Gastroesophageal sphincter (tissue), 4 donors: ENCODE measurements at regions not wholly inside any gene's neighbourhood (a gene's known extent, or its start where the extent isn't known, plus 50 kb on each side); places are given as distances from the start of the nearest gene placed in this dataset.

Source experiments
- ATAC-seq: fragments of 150-250 bp; one replicate; pipeline ENCODE4 v1.9.1; 2016; ENCODE audit warnings: mild to moderate bottlenecking, moderate library complexity
- H3K27ac ChIP-seq, 4 donors: fragments of 200-600 bp; sonication (generic) in 3 of 4; 1 replicate in 3 of 4; 2 replicates in 1 of 4; pipeline ENCODE4 v1.5.1; 2016 to 2019
- H3K27me3 ChIP-seq: fragments of 200-600 bp; sonication (generic); one replicate; pipeline ENCODE4 v1.5.1; 2019
- H3K36me3 ChIP-seq, 2 donors: fragments of 200-600 bp; sonication (generic); one replicate each; pipeline ENCODE4 v1.5.1; 2019; ENCODE audit warnings: control low read depth in 1 of 2
- H3K4me1 ChIP-seq, 3 donors: fragments of 200-600 bp; sonication (generic); 1 replicate in 2 of 3; 2 replicates in 1 of 3; pipeline ENCODE4 v1.5.1; 2016 to 2019; ENCODE audit warnings: control low read depth in 2 of 3
- H3K4me3 ChIP-seq, 2 donors: fragments of 200-600 bp; sonication (generic); one replicate each; pipeline ENCODE4 v1.5.1; 2019; ENCODE audit warnings: mild to moderate bottlenecking in 1 of 2, moderate library complexity in 1 of 2
- H3K9me3 ChIP-seq, 3 donors: fragments of 200-600 bp; sonication (generic); one replicate each; pipeline ENCODE4 v1.5.1; 2017 to 2019; ENCODE audit warnings: control low read depth in 2 of 3
- EP300 ChIP-seq: sonication (generic); formaldehyde crosslinking; IDR thresholded peaks from one replicate; pipeline ENCODE4 v1.6.1; 2017; ENCODE audit warnings: antibody characterized with exemption, mild to moderate bottlenecking
- POLR2A ChIP-seq, 2 donors: fragments of 450-650 bp; IDR thresholded peaks; one replicate each; pipeline ENCODE4 v1.6.1; 2017; ENCODE audit warnings: antibody characterized with exemption in 2 of 2, mild to moderate bottlenecking in 2 of 2, moderate library complexity in 1 of 2
- POLR2AphosphoS5 ChIP-seq: sonication (generic); formaldehyde crosslinking; IDR thresholded peaks from one replicate; pipeline ENCODE4 v1.6.1; 2017; ENCODE audit warnings: antibody characterized with exemption
- WGBS, 2 donors: methylation state at CpG; one replicate each; pipeline ENCODE4 v1.1.5; 2018; ENCODE audit warnings: low coverage in 1 of 2; 5-methylcytosine and 5-hydroxymethylcytosine counted together
- TF ChIP-seq, protein P1 (sequence below), 4 experiments: fragments of 200-600 bp in 2 of 4; fragments of 450-650 bp in 2 of 4; sonication (generic) in 1 of 4; IDR thresholded peaks; one replicate each; pipeline ENCODE4 v1.5.1; 2017 to 2019; ENCODE audit warnings: antibody characterized with exemption in 4 of 4, mild to moderate bottlenecking in 2 of 4, moderate library complexity in 2 of 4

DNA sequence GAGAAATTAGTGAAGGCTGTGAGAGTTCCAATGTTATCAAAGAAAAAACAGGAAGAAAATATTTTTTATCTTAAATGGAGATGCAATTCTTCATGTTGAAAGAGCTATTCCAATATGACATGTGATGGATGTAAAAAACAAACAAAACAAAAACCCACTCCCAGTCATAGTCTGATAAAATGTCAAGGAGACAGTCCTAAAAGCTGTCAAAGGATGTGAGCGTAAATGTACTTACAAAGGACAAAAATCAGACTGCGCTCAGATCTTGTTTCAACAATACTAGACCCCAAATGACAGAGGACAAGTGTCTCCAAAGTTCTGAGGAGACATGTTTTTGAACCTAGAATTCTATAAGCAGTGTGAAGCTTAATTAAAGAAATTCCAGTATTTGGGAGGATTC lies 265.8 kb downstream of the PLPP3 start:
- WGBS, 2 donors = 86 to 88% methylated on average over 2 of the region's 2 CpGs
- Histone ChIP-seq H3K9me3 (peaks cover 0 to 8% (median 0%) of the 10 kb centered on the region in 3 donors), H3K27ac (no peak overlapping the region), H3K4me1 (no peaks in the 10 kb centered on the region), H3K27me3 (no peaks in the 10 kb centered on the region), H3K4me3 (no peak overlapping the region), H3K36me3 (no peaks in the 10 kb centered on the region)
- ATAC-seq = no peak
- TF ChIP-seq POLR2AphosphoS5 (no peak), EP300 (no peak)
- TF ChIP-seq, protein P1, sequence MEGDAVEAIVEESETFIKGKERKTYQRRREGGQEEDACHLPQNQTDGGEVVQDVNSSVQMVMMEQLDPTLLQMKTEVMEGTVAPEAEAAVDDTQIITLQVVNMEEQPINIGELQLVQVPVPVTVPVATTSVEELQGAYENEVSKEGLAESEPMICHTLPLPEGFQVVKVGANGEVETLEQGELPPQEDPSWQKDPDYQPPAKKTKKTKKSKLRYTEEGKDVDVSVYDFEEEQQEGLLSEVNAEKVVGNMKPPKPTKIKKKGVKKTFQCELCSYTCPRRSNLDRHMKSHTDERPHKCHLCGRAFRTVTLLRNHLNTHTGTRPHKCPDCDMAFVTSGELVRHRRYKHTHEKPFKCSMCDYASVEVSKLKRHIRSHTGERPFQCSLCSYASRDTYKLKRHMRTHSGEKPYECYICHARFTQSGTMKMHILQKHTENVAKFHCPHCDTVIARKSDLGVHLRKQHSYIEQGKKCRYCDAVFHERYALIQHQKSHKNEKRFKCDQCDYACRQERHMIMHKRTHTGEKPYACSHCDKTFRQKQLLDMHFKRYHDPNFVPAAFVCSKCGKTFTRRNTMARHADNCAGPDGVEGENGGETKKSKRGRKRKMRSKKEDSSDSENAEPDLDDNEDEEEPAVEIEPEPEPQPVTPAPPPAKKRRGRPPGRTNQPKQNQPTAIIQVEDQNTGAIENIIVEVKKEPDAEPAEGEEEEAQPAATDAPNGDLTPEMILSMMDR (IDR thresholded peaks at IDR 0.05) = no peak

DNA sequence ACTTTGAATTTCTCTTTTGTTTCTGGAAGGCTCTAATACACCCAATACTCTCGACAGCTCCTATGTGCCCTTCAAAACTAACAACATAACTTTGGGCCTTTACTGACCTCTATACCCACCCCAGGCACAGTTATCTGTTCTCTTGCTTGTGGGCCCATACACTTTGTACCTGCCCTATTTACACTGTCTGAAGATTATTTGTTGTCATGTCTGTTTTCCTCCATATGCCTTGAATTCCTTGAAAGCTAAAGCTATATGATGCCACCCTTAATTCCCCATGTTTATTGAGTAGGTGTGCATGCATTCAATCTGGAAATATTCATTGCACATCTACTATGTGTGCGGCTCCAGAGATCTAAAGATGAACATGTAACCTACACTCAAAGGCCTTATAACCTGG lies 267.6 kb downstream of the PLPP3 start:
- H3K27ac ChIP-seq = no peak overlapping the region
- H3K27me3 ChIP-seq = no peaks in the 10 kb centered on the region
- no peak overlapping the region for H3K4me3 ChIP-seq
- peaks cover 0 to 11% (median 0%) of the 10 kb centered on the region in 3 donors for H3K9me3 ChIP-seq
- TF ChIP-seq POLR2AphosphoS5 (no peak), POLR2A (IDR thresholded peaks at IDR 0.05) (no peak), EP300 (no peak)
- TF ChIP-seq, protein P1 (IDR thresholded peaks at IDR 0.05) = no peak
- ATAC-seq = no peak
- 50 to 70% methylated on average over 2 of the region's 2 CpGs for WGBS, 2 donors
- H3K4me1 ChIP-seq = no peaks in the 10 kb centered on the region
- no peaks in the 10 kb centered on the region for H3K36me3 ChIP-seq

DNA sequence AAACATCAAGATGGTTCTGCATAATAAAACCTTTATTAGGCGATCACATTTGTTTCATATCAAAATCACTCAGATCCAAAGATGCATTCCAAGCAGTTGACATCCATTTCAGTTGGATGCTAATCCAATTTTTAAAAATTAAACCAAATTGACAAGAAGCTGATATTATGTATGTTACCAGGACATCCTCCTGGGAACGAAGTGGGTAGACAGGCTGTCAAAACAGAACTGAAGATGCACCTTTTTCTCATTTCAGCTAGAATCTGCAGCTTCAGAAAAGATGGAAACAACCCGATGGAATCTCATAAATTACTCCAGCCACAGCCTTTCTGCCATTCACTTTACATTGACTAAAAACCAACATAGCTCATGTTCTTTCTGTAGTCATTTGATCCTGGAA lies 268.4 kb downstream of the PLPP3 start:
- H3K27ac ChIP-seq = no peak overlapping the region
- no peaks in the 10 kb centered on the region for H3K27me3 ChIP-seq
- TF ChIP-seq POLR2A (IDR thresholded peaks at IDR 0.05) = no peak
- no peak for TF ChIP-seq POLR2AphosphoS5
- TF ChIP-seq EP300 = no peak
- TF ChIP-seq, protein P1 (IDR thresholded peaks at IDR 0.05) = no peak
- no peak overlapping the region for H3K4me3 ChIP-seq
- H3K36me3 ChIP-seq = no peaks in the 10 kb centered on the region
- no peak for ATAC-seq
- peaks cover 0 to 11% (median 0%) of the 10 kb centered on the region in 3 donors for H3K9me3 ChIP-seq
- no peaks in the 10 kb centered on the region for H3K4me1 ChIP-seq
- 62 to 68% methylated on average over 3 of the region's 3 CpGs for WGBS, 2 donors

DNA sequence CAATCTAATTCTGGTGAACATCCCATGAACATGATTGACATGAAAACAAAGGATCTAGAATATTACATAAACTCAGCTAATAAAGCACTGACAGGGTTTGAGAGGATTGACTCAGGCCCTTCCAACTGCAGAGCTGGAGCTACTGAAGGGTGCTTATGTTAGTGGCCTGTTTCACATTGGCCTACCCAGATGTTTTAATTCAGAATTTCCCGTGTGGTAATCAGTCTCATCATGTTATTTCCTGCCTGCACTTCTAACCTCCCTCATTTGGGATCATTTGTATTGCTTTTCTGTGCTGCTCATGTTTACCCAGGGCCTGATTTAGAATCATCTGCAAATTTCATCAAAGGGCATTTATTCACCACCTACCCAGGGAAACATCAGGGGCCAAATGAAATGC lies 270.3 kb downstream of the PLPP3 start:
- Histone ChIP-seq H3K9me3 (peaks cover 0 to 6% (median 0%) of the 10 kb centered on the region in 3 donors), H3K4me1 (no peaks in the 10 kb centered on the region), H3K27ac (no peak overlapping the region), H3K27me3 (no peaks in the 10 kb centered on the region), H3K4me3 (no peak overlapping the region), H3K36me3 (no peaks in the 10 kb centered on the region)
- TF ChIP-seq, protein P1 (IDR thresholded peaks at IDR 0.05) = no peak
- ATAC-seq = no peak
- WGBS, 2 donors = 50 to 67% methylated on average over 1 of the region's 1 CpG

DNA sequence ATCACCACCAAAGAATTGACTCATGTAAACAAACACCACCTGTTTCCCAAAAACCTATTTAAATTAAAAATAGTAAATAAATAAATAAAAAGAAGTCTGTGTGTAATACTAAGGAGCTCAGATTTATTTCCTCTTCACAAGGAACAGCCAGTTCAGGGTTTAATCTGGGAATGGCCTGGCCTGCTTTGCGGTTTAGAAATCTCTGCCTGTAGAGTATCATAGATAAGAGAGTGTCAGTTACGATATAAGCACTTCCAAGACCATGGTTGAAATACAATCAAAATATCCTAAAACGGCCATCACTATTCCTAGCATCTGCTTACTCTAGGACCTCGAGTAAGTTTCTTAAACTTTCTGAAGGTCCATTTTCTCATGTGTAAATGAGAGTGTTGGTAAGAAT lies 274.4 kb downstream of the PLPP3 start:
- TF ChIP-seq POLR2A (IDR thresholded peaks at IDR 0.05) = no peak
- no peak for TF ChIP-seq EP300
- no peak for TF ChIP-seq POLR2AphosphoS5
- TF ChIP-seq, protein P1 (IDR thresholded peaks at IDR 0.05) = no peak
- ATAC-seq = no peak
- 11 to 87% methylated on average over 4 of the region's 4 CpGs for WGBS, 2 donors

More for the DNA sequence above, 274.4 kb downstream of the PLPP3 start:
- Histone ChIP-seq H3K36me3 (no peaks in the 10 kb centered on the region), H3K27ac (no peak overlapping the region), H3K27me3 (no peaks in the 10 kb centered on the region), H3K4me1 (no peaks in the 10 kb centered on the region), H3K9me3 (peaks cover 0 to 4% (median 0%) of the 10 kb centered on the region in 3 donors), H3K4me3 (no peak overlapping the region)
